Ovary (tissue), 3 donors: ENCODE measurements at regions not wholly inside any gene's neighbourhood (a gene's known extent, or its start where the extent isn't known, plus 50 kb on each side); places are given as distances from the start of the nearest gene placed in this dataset.

Experiments
- CTCF ChIP-seq, 3 donors: fragments of 450-650 bp in 2 of 3; fragments of 200-600 bp in 1 of 3; IDR thresholded peaks; one replicate each; pipeline versions ENCODE4 v1.5.1 to v1.8.0; 2016 to 2022; ENCODE audit warnings: antibody characterized with exemption in 3 of 3, mild to moderate bottlenecking in 1 of 3
- POLR2A ChIP-seq: fragments of 450-650 bp; IDR thresholded peaks from one replicate; pipeline ENCODE4 v1.6.1; 2017; ENCODE audit warnings: antibody characterized with exemption, mild to moderate bottlenecking, moderate library complexity
- donor health status: DM: no; HTN: no; CAD: no.

GRCh38 chr4:29199025-29199424 is 1521.1 kb upstream of the PCDH7 start:
- TF ChIP-seq CTCF (IDR thresholded peaks at IDR 0.05) (no peak), POLR2A (no peak)
